Fibroblast of skin of back (primary cell): ENCODE measurements at regions not wholly inside any gene's neighbourhood (a gene's known extent, or its start where the extent isn't known, plus 50 kb on each side); places are given as distances from the start of the nearest gene placed in this dataset.
"Not testable (repeated sequence)": the region's sequence is repeated elsewhere in the genome, so short reads cannot be mapped to it uniquely, and the experiment has no call there.

Source experiments
- DNase-seq: peaks from one replicate; pipeline ENCODE4 v3.0.0-alpha.2; 2013

GRCh38 chr1:38787041-38787440 lies 72.5 kb downstream of the RRAGC start:
- no peak for DNase-seq

- no peak for DNase-seq
Measured at GRCh38 chr1:38786040-38786436, 73.5 kb downstream of the RRAGC start.

GRCh38 chr1:38785285-38786039 lies 74.1 kb downstream of the RRAGC start:
- no peak for DNase-seq

DNA sequence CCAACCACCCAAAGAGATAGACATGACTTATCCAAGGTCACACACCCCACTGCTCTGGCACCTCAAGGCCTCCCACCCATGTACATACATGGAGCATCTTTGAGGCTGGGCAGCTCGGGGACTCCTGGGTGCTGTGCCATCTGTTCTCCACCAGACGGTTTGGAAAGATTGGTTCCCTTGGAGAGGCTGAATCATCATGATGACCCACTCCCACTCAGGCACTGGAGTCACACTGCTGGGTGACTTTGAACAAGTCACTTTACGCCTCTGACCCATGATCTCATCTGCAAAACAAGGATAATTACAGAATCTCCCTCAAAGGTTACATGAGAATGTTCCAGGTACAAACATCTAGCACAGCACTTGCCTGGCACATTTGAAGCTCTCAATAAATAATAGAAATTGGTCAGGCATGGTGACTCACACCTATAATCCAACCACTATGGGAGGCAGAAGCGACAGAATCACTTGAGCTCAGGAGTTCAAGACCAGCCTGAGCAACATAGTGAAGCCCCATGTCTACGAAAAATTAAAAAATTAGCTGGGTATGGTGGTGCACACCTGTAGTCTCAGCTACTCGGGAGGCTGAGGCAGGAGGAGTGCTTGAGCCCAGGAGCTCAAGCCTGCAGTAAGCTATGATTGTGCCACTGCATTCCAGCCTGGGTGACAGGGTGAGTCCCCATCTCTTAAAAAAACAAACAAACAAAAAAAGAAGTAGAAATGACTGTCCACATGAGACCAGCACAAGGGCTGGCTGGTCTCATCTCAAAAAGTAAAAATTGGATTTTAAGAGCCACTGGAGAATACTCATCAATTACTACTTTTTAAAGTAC lies 74.9 kb downstream of the RRAGC start:
- no peak for DNase-seq

- no peak for DNase-seq
Measured at GRCh38 chr1:38783640-38784229, 75.8 kb downstream of the RRAGC start.

DNA sequence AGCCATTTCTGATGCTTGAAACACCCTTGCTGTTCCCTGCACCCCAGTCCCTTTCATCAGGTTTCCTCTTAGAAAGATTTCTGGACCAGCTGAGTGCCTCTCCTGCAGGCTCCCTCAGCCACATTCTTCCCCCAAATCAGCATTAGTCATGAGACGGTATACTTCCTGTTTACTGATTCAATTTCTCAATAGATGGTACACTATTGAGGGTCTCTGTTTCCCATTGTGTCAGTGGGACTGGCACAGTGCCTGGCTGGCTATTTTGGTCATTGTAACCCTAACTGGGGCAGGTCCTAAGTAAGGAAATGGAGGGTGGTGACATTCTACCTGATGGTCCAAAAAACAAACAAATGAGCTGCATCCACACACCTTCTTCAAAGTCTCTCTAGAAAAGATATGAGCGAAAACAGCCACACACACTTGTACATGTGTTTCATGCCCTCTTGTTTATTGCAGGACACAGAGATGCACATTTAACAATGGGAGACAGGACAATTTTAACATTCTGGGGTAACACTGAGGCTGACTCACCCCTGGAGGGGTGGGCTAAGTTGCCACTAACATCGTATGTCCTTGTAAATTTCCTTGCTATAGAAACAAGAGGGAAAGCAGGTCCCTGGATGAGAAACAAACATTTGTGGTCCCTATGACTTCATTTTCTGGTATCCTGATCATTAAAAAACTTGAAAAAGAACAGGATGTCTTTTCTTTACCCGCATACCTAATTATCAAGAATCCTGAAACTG lies 77.5 kb downstream of the RRAGC start:
- no peak for DNase-seq

GRCh38 chr1:38780133-38780532 lies 79.4 kb downstream of the RRAGC start:
- DNase-seq: no peak

GRCh38 chr1:38779491-38779890 lies 80.1 kb downstream of the RRAGC start:
- DNase-seq: no peak

GRCh38 chr1:38778521-38778920 lies 81.1 kb downstream of the RRAGC start:
- no peak for DNase-seq

DNA sequence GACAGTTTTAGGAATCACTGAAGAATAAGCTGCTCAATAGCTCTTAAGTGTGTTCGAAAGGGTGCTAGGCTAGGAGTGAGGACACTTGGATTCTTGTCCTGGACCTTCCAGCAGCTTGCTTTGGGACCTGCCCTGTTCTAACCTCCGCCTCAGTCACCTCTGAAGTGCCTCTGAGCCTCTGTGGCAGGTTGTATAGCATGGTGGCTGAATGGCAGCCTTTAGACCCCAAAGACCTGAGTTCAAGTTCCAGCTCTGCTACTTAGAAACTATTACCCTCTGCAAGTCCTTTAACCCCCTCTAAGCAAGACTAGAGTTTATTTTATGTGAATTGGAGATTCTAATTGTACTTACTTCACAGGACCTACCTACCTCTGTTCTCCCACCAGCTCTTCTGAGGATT lies 81.5 kb downstream of the RRAGC start:
- DNase-seq: no peak

DNA sequence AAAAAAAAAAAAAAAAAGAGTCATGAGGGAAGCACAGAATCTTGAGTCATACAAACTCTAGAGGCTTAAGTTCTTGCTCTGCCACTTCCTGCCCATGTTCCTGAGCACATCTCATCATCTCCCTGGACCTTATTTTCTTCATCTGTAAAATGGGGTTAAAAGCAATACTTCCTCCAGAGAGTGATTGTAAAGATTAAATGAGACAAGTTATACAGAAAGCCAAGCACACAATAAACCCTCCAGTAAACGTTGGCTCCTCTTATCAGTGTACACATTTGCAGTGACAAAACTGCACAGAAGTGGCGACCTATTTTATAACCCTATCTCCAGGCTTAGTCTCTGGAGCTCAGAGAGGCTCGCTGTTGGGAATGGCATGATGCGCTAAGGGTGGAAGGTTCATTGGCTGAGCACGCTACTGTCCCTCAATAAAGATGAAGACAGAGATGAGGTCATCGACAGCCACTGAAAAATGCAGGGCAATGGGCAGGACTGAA lies 82.1 kb downstream of the RRAGC start:
- no peak for DNase-seq

DNA sequence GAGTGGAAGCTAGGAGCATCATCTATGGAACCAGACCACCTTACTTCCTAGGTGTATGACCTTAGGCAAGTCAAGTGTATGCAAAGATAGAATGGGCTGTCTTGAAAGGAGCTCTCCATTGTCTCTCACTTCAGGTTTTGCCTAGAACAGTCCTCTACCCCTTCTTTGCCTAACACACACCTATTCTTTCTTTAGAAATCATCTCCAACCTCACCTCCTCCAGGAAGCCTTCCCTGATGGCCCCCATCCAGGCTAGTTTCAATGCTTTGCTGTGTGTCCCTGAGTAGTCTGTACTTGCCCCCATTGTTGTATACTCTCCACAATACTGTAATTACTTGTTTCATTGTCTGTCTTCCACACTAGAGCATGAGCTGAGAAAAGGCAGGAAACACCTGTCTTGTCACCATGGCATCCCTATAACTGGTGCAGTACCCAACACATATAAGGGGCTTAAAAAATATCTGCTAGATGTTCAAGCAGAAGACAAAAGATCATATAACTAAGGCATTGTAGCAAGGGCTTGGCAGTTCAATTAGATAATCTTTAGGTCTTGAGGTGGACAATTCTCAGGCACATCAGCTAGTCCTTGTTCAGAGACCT lies 83.0 kb downstream of the RRAGC start:
- DNase-seq: no peak

- no peak for DNase-seq
Measured at GRCh38 chr1:38775175-38775845, 84.3 kb downstream of the RRAGC start.

GRCh38 chr1:38773483-38773882 lies 86.1 kb downstream of the RRAGC start:
- DNase-seq: no peak

DNA sequence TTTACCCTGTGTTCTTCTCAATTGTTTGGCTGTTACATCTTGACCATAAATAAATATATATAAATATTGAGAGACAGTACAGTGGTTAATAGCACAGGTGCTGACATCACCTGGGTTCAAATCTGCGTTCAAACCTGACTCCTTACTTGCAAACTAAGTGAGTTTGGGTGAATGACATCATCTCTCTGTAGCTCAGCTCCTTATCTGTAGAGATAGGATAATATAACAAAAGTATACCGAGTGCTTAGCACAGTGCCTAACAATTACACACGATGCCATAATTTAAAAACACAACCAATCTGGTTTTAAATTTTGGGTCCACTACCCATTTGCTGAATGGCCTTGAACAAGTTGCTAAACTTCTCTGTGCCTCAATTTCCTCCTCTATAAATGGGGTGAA lies 86.6 kb downstream of the RRAGC start:
- no peak for DNase-seq

GRCh38 chr1:38772026-38772425 lies 87.5 kb downstream of the RRAGC start:
- no peak for DNase-seq

DNA sequence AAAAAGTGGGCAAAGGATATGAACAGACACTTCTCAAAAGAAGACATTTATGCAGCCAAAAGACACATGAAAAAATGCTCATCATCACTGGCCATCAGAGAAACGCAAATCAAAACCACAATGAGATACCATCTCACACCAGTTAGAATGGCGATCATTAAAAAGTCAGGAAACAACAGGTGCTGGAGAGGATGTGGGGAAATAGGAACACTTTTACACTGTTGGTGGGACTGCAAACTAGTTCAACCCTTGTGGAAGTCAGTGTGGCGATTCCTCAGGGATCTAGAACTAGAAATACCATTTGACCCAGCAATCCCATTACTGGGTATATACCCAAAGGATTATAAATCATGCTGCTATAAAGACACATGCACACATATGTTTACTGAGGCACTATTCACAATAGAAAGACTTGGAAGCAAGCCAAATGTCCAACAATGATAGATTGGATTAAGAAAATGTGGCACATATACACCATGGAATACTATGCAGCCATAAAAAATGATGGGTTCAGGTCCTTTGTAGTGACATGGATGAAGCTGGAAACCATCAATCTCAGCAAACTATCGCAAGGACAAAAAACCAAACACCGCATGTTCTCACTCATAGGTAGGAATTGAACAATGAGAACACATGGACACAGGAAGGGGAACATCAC lies 88.9 kb downstream of the RRAGC start:
- not testable (repeated sequence) for DNase-seq

DNA sequence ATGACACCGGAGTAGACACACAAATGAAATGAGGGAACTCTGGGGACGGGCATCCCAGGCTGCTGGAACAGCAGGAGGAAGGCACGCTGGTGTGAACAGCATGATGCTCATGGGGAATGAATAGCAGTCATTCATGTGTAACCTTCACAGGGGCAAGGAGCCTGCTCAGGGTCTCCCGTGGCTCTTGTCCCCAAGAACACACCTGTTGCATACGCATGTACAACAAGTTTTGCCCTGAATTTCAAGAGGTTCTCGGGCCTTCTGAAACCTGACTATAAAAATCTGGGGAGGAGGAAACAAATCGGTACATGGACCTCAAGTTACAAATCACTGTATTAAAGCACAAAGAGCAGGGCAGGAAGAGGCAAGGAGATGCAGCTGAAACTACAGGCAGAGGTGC lies 93.4 kb downstream of the RRAGC start:
- no peak for DNase-seq

DNA sequence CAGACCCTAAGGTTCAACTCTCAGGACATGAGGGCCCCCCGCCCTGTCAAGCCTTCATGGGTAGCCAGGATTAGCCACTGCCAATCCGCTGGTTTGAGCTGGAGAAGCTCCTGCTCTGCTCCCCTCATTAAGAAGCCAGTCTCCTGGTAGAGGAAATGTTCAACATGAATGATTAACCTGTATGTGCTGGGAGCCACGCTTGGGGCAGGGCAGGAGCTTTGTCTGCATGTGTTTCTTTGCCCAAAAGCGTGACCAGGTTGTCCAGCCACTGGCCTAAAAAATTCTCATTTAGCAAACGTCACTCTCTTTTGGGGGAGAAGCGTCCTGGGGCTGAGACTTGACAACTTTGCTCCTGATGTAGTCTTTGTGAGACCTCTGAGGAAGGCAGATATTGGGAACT lies 96.5 kb downstream of the RRAGC start:
- no peak for DNase-seq

GRCh38 chr1:38760562-38760961 lies 99.0 kb downstream of the RRAGC start:
- DNase-seq: no peak

- DNase-seq: no peak
Measured at GRCh38 chr1:38758820-38759219, 100.8 kb downstream of the RRAGC start.
